H9 (cell line): ENCODE measurements at regions not wholly inside any gene's neighbourhood (a gene's known extent, or its start where the extent isn't known, plus 50 kb on each side); places are given as distances from the start of the nearest gene placed in this dataset.

ENCODE experiments used
- DNase-seq: peaks from one replicate; pipeline ENCODE4 v3.0.0-alpha.2; 2017
- H2AFZ ChIP-seq: one replicate; pipeline ENCODE4 v1.6.1; 2013; ENCODE audit warnings: mild to moderate bottlenecking, low read length, control low read depth, moderate library complexity
- H2AK5ac ChIP-seq: 2 replicates; pipeline ENCODE4 v1.6.1; 2013; ENCODE audit warnings: low read length, control low read depth, mixed read lengths; ENCODE audit not compliant: insufficient read length
- H2BK120ac ChIP-seq: one replicate; pipeline ENCODE4 v1.6.1; 2013; ENCODE audit warnings: low read depth, mild to moderate bottlenecking, low read length, control low read depth, inconsistent platforms; ENCODE audit not compliant: poor library complexity, severe bottlenecking
- H2BK12ac ChIP-seq: 2 replicates; pipeline ENCODE4 v1.6.1; 2013; ENCODE audit warnings: low read length, control low read depth, mixed read lengths, low read depth; ENCODE audit not compliant: insufficient read length
- H2BK15ac ChIP-seq: 2 replicates; pipeline ENCODE4 v1.6.1; 2013; ENCODE audit warnings: low read depth, low read length, control low read depth
- H2BK20ac ChIP-seq: one replicate; pipeline ENCODE4 v1.6.1; 2013; ENCODE audit warnings: low read depth, mild to moderate bottlenecking, low read length, control low read depth, inconsistent platforms; ENCODE audit not compliant: poor library complexity, severe bottlenecking
- H2BK5ac ChIP-seq: 2 replicates; pipeline ENCODE4 v1.6.1; 2013; ENCODE audit warnings: low read length, control low read depth, mixed read lengths; ENCODE audit not compliant: insufficient read length
- H3K14ac ChIP-seq: 2 replicates; pipeline ENCODE4 v1.6.1; 2013; ENCODE audit warnings: low read length, control low read depth; ENCODE audit not compliant: insufficient read depth
- H3K18ac ChIP-seq: 2 replicates; pipeline ENCODE4 v1.6.1; 2013; ENCODE audit warnings: low read depth, mild to moderate bottlenecking, mixed read lengths, low read length, control low read depth; ENCODE audit not compliant: insufficient read length
- H3K23ac ChIP-seq: 2 replicates; pipeline ENCODE4 v1.6.1; 2013; ENCODE audit warnings: low read length, control low read depth, mixed read lengths, low read depth; ENCODE audit not compliant: insufficient read length
- H3K23me2 ChIP-seq: 2 replicates; pipeline ENCODE4 v1.6.1; 2013; ENCODE audit warnings: low read depth, mild to moderate bottlenecking, mixed read lengths, low read length, control low read depth; ENCODE audit not compliant: insufficient read length, poor library complexity, severe bottlenecking
- H3K27ac ChIP-seq: 2 replicates; pipeline ENCODE4 v1.5.1; 2013; ENCODE audit warnings: low read length, control low read depth, mixed read lengths, low read depth; ENCODE audit not compliant: insufficient read length
- H3K27me3 ChIP-seq: 2 replicates; pipeline ENCODE4 v1.6.1; 2013; ENCODE audit warnings: low read length, control low read depth, inconsistent platforms; ENCODE audit not compliant: insufficient read depth
- H3K4ac ChIP-seq: 2 replicates; pipeline ENCODE4 v1.6.1; 2013; ENCODE audit warnings: low read depth, mild to moderate bottlenecking, control low read depth, inconsistent platforms, low read length, moderate library complexity
- H3K4me1 ChIP-seq: 2 replicates; pipeline ENCODE4 v1.6.1; 2013; ENCODE audit warnings: low read length, control low read depth, inconsistent platforms; ENCODE audit not compliant: insufficient read depth
- H3K4me2 ChIP-seq: 2 replicates; pipeline ENCODE4 v1.6.1; 2013; ENCODE audit warnings: low read length, control low read depth, mixed read lengths; ENCODE audit not compliant: insufficient read length, insufficient read depth
- H3K56ac ChIP-seq: 2 replicates; pipeline ENCODE4 v1.6.1; 2013; ENCODE audit warnings: low read depth, mild to moderate bottlenecking, mixed read lengths, low read length, control low read depth; ENCODE audit not compliant: insufficient read length
- H3K79me1 ChIP-seq: 2 replicates; pipeline ENCODE4 v1.6.1; 2013; ENCODE audit warnings: low read depth, mild to moderate bottlenecking, moderate library complexity, low read length, control low read depth, inconsistent platforms; ENCODE audit not compliant: insufficient read depth, poor library complexity, severe bottlenecking
- H3K79me2 ChIP-seq: 2 replicates; pipeline ENCODE4 v1.6.1; 2013; ENCODE audit warnings: low read length, control low read depth, inconsistent platforms; ENCODE audit not compliant: insufficient read depth
- H3K9ac ChIP-seq: 2 replicates; pipeline ENCODE4 v1.6.1; 2013; ENCODE audit warnings: low read length, control low read depth, mixed read lengths; ENCODE audit not compliant: insufficient read length; ENCODE audit errors: extremely low read depth
- H3K9me3 ChIP-seq: one replicate; pipeline ENCODE4 v1.6.1; 2013; ENCODE audit warnings: low read depth, low read length, inconsistent platforms; ENCODE audit not compliant: control insufficient read depth
- H3T11ph ChIP-seq: one replicate; pipeline ENCODE4 v1.6.1; 2013; ENCODE audit warnings: mild to moderate bottlenecking, low read length, control low read depth, inconsistent platforms
- H4K20me1 ChIP-seq: one replicate; pipeline ENCODE4 v1.6.1; 2013; ENCODE audit not compliant: control insufficient read depth, insufficient read length, insufficient read depth
- H4K5ac ChIP-seq: 2 replicates; pipeline ENCODE4 v1.6.1; 2013; ENCODE audit warnings: low read depth, mild to moderate bottlenecking, mixed read lengths, low read length, control low read depth; ENCODE audit not compliant: insufficient read length
- H4K8ac ChIP-seq: replicated peaks from 2 replicates; pipeline ENCODE4 v1.6.1; 2013; ENCODE audit warnings: low read length, control low read depth, mixed read lengths, low read depth; ENCODE audit not compliant: insufficient read length
- H4K91ac ChIP-seq: 2 replicates; pipeline ENCODE4 v1.6.1; 2013; ENCODE audit warnings: low read depth, mild to moderate bottlenecking, moderate library complexity, mixed read lengths, low read length, control low read depth; ENCODE audit not compliant: insufficient read length
- H3K27ac Mint-ChIP-seq, 3 experiments: 2 replicates in 2 of 3; 3 replicates in 1 of 3; pipeline ENCODE4 v1.8.0; 2020 to 2021; ENCODE audit warnings: mixed read lengths in 3 of 3, mild to moderate bottlenecking in 1 of 3, moderate library complexity in 1 of 3
- H3K27me3 Mint-ChIP-seq: 2 replicates; pipeline ENCODE4 v1.8.0; 2021; ENCODE audit warnings: low read depth, mild to moderate bottlenecking, moderate library complexity, mixed read lengths
- H3K36me3 Mint-ChIP-seq, 3 experiments: 2 replicates in 2 of 3; 3 replicates in 1 of 3; pipeline ENCODE4 v1.8.0; 2020 to 2021; ENCODE audit warnings: low read depth in 3 of 3, mixed read lengths in 3 of 3; ENCODE audit not compliant: insufficient read depth in 1 of 3
- H3K4me1 Mint-ChIP-seq, 2 experiments: 2 replicates each; pipeline ENCODE4 v1.8.0; 2020; ENCODE audit warnings: mixed read lengths in 2 of 2
- H3K4me3 Mint-ChIP-seq, 2 experiments: 2 replicates in 1 of 2; 3 replicates in 1 of 2; pipeline ENCODE4 v1.8.0; 2020 to 2021; ENCODE audit warnings: mild to moderate bottlenecking in 2 of 2, mixed read lengths in 2 of 2, moderate library complexity in 1 of 2
- H3K9me3 Mint-ChIP-seq, 2 experiments: 2 replicates in 1 of 2; 3 replicates in 1 of 2; pipeline ENCODE4 v1.8.0; 2020; ENCODE audit warnings: mild to moderate bottlenecking in 2 of 2, mixed read lengths in 2 of 2, moderate library complexity in 1 of 2
- CTCF ChIP-seq: fragments of 200-600 bp; sonication (generic); conservative IDR thresholded peaks from 3 replicates; pipeline ENCODE4 v1.8.0; 2021; ENCODE audit warnings: antibody characterized with exemption, mild to moderate bottlenecking
- WGBS: extraction: QIAGEN DNeasy Blood & Tissue Kit; methylation state at CpG from one replicate; pipeline ENCODE4 v1.1.7; 2013; ENCODE audit warnings: missing lambda C conversion rate, low lambda C conversion rate, mixed read lengths; ENCODE audit not compliant: insufficient read length; ENCODE audit errors: extremely low coverage; 5-methylcytosine and 5-hydroxymethylcytosine counted together

DNA sequence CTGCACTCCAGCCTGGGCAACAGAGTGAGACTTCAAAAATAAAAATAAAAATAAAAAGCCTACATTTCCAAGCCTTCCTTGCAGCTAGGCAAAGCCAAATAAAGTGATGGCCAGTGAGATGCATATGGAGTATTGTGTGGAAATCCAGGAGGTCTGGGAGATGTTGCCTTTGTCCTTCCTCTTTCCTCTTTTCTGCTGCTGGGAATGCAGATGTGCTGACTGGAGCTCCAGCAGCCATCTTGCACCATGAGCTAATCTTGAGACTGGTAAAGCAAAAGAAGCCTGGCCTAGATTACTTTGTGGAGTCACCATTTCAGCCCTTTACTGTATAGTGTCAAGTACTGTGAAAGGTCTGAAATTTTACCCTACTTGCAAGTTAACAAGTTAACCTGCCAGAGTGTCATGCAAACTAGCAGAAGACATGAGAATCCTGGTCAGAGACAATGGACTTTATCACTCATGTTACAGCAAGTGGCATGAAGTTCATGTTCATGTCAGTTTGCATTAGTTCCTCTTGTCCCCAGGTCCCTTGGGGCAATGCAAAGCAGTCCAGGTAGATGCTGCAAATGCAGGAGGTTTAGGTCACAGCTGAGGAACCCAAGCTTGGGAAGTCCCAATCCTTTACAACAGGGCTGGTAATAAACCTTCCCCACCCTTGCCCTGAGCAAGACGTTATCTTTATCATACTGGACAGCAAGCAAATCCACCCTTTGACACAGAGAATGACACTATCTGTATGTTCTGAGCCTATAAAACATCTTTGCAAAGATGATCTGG, 103.1 kb downstream of the TLE3 start:
- no peak overlapping the region for H3K27ac Mint-ChIP-seq
- Histone ChIP-seq H2AFZ (no peak overlapping the region), H3K4ac (no peak overlapping the region), H3K56ac (no peak overlapping the region), H2BK120ac (no peak overlapping the region), H2BK12ac (no peak overlapping the region), H3K79me1 (no peaks in the 10 kb centered on the region), H3K9me3 (no peaks in the 10 kb centered on the region), H4K8ac (no peak overlapping the region), H3K23ac (no peak overlapping the region), H2BK5ac (no peak overlapping the region), H3K27me3 (no peaks in the 10 kb centered on the region), H3K27ac (no peak overlapping the region), H4K20me1 (no peaks in the 10 kb centered on the region), H3K4me1 (peaks cover 3% of the 10 kb centered on the region; the same call in 1 of the 2 replicates), H3K4me2 (no peak overlapping the region), H2BK20ac (no peak overlapping the region), H2AK5ac (no peak overlapping the region), H3K9ac (no peak overlapping the region), H4K91ac (no peak overlapping the region), H3K18ac (no peak overlapping the region), H3K79me2 (no peaks in the 10 kb centered on the region), H2BK15ac (no peak overlapping the region), H3K23me2 (no peaks in the 10 kb centered on the region), H3T11ph (no peak overlapping the region), H3K14ac (no peak overlapping the region), H4K5ac (no peak overlapping the region)
- no peak for TF ChIP-seq CTCF
- peaks cover 15 to 38% of the 10 kb centered on the region in 2 experiments for H3K4me1 Mint-ChIP-seq
- no peaks in the 10 kb centered on the region for H3K9me3 Mint-ChIP-seq
- no peak for DNase-seq
- H3K4me3 Mint-ChIP-seq, result no peak overlapping the region
- peaks cover 5% of the 10 kb centered on the region; the same call in 1 of the 2 replicates for H3K27me3 Mint-ChIP-seq
- WGBS, result no CpG with 5 or more reads among the region's 1 CpG
- H3K36me3 Mint-ChIP-seq, result no peaks in the 10 kb centered on the region; a peak in 1 of 7 replicates
